ENCODE measurements at regions not wholly inside any gene's neighbourhood (a gene's known extent, or its start where the extent isn't known, plus 50 kb on each side); places are given as distances from the start of the nearest gene placed in this dataset.
A peak's percentile ranks its signal among the peaks of the same experiment; 100 is the strongest.

GRCh38 chr9:81848472-81848871, 79.8 kb upstream of the SPATA31D4 start:
- DNase-seq: peak in 1 of 2 experiments; percentile 9

GRCh38 chr9:81849631-81850259, 78.5 kb upstream of the SPATA31D4 start:
- DNase-seq: no peak

GRCh38 chr9:81850724-81851123, 77.5 kb upstream of the SPATA31D4 start:
- DNase-seq: no peak

GRCh38 chr9:81851340-81851739, 76.9 kb upstream of the SPATA31D4 start:
- no peak for DNase-seq

- DNase-seq: no peak
Measured at GRCh38 chr9:81852820-81853219, 75.4 kb upstream of the SPATA31D4 start.

- DNase-seq: no peak
Measured at GRCh38 chr9:81855538-81855937, 72.7 kb upstream of the SPATA31D4 start.

GRCh38 chr9:81858657-81859430, 69.4 kb upstream of the SPATA31D4 start:
- DNase-seq: no peak

GRCh38 chr9:81860581-81860980, 67.6 kb upstream of the SPATA31D4 start:
- no peak for DNase-seq

- no peak for DNase-seq
Measured at GRCh38 chr9:81861644-81862043, 66.6 kb upstream of the SPATA31D4 start.

- DNase-seq: no peak
Measured at GRCh38 chr9:81868145-81868544, 60.1 kb upstream of the SPATA31D4 start.

GRCh38 chr9:81871695-81872094, 56.5 kb upstream of the SPATA31D4 start:
- no peak for DNase-seq

- DNase-seq: no peak
Measured at GRCh38 chr9:81874250-81874649, 54.0 kb upstream of the SPATA31D4 start.

- DNase-seq: no peak
Measured at GRCh38 chr9:81874931-81875330, 53.3 kb upstream of the SPATA31D4 start.

- no peak for DNase-seq
Measured at GRCh38 chr9:81877047-81877446, 51.2 kb upstream of the SPATA31D4 start.

All from NCI-H2081 (cell line).